ENCODE measurements at regions not wholly inside any gene's neighbourhood (a gene's known extent, or its start where the extent isn't known, plus 50 kb on each side); places are given as distances from the start of the nearest gene placed in this dataset.
"Not testable (repeated sequence)": the region's sequence is repeated elsewhere in the genome, so short reads cannot be mapped to it uniquely, and the experiment has no call there.

DNA sequence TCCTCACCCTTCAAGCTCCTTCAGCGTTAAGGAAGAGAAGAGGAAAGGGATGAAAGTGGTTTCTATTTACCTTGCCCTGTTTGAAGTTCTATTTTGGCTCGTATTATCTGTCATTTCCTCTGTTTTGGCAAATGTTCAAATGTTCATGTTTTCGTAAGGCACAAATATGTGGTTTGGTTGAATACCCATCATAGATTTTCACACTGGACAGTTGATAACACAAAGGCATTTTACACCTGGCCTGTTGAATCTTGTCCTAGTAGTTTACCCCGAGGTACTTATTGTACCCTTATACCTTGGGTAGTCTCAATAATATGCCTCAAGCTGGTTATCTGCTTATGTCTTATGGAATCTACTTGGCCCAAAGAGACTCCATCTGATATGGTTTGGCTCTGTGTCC is 706.9 kb downstream of the METTL15 start:
- no peak for DNase-seq (ENCODE audit: low spot score)

DNA sequence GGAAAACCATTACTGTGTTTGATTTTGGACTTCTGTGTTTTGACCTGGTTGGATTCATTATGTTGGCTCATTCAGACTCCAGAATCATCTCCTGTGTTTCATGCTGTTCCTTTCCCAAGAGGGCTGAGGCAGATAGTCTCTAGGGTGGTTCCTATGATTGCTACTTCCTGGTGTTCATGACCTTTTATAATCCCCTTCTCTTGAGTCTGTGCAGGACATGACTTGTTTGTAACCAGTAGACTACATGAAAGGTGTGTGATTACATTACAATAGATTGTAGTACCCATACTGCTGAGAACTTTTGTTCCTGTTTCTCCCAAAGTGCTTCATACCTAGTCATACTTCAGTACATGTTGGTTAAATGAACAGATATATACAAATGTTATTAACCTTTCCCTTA is 700.6 kb downstream of the METTL15 start:
- DNase-seq (ENCODE audit: low spot score) = no peak

DNA sequence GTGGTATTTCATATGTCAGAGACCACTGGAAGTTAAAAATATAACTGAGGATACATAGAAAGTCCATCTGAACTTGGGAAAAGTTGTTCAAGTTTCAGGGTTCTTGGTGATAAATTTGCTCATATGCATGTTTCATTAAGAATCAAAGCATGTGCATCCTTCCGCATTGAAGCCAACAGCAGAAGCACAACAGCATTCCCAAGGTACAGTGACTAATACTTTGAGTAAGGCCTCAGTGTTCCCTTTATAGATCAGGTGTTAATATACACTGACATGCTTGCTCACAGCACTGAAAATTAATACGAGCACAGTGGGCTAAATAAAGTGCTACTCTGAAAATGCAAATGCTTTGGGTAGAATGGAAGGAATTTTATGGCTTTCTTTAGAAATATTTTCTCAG is 691.1 kb downstream of the METTL15 start:
- DNase-seq (ENCODE audit: low spot score) = no peak

DNA sequence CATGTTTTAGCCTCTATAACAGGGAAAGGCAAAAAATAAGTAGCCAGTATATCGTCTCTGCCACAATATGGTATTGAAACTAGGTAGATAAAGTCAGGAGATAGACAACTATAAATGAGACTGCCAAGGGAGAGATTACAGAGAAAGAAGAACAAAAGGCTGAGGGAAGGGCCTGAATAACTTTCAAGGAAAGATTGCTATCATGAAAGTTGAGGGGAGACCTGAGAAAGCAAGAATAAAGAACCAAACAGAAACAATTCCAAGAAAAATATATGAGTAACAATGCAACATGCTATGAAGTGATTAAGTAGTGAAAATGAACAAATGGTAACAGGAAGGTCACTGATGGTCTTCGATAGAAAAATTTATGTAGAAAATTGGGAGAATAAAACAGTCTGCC is 690.1 kb downstream of the METTL15 start:
- DNase-seq (ENCODE audit: low spot score) = no peak

DNA sequence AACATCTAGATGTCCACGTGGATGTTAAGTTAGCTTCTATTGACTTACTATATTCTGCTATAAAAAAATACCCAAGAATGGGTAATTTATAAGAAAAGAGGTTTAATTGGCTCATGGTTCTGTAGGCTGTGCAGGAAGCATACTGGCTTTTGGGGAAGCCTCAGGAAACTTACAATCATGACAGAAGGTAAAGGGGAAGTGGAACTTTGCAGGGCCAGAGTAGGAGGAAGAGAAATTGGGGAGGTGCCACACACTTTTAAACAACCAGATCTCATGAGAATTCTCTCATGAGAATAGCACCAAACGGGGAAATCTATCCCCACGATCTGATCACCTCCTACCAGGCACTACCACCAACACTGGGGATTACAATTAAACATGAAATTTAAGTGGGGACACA is 689.3 kb downstream of the METTL15 start:
- DNase-seq (ENCODE audit: low spot score) = no peak

DNA sequence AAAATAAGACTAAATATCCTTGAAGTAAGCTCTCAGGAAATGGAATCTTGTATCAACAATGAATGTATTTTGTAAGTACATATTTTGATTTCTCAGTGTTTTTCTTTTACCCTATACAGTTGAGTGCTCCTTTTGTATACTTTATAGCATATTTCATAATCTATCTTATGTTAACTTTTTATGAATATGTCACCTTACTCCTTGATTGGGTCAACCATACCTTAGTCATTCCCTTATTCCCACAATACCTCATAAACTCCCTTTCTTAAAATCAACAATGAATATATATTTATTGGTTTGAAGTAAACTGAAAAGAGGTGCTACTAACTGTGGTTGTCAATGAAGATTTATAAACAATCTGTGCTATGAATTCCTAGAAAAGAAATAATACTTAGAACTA is 686.2 kb downstream of the METTL15 start:
- DNase-seq (ENCODE audit: low spot score) = no peak

DNA sequence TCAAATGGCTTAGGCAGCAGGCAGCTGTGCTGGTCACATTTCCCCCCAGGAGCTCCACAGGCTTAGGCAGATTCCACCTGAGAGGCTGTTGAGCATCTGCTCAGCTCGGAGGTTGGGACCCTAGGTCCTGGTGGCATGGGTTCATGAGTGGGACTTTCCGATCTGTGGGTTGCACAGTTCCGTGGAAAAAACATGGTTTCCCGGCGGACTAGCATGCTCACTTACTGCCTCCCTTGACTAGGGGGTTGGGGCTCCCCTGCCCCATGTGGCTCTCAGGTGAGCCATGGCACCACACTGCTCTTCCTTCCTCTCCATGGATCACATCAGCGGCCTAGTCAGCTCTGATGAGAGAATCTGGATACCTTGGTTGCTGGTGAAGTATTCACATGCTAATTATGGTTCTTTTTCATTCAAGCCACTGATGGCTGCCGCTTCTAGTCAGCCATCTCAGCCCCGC is 685.1 kb downstream of the METTL15 start:
- DNase-seq (ENCODE audit: low spot score) = no peak

DNA sequence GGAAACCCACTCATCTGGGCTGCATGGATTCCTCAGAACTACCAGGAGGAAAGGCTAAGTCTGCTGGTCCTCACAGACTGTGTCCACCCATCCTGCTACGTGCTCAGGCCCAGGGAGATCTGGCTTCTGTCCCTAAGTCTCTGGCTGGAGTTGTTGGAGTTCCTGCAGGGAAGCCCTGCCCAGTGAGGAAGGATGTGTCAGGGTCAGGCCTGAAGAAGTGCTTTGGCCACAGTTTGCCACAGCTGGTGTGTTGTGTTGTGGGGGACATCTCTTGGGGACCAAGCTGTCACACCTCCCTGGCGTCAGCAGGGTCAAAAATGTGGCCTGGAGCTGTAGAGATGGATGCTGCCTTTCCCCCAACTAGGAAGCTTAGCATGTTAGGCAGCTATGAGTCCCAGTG is 684.7 kb downstream of the METTL15 start:
- DNase-seq (ENCODE audit: low spot score) = no peak

DNA sequence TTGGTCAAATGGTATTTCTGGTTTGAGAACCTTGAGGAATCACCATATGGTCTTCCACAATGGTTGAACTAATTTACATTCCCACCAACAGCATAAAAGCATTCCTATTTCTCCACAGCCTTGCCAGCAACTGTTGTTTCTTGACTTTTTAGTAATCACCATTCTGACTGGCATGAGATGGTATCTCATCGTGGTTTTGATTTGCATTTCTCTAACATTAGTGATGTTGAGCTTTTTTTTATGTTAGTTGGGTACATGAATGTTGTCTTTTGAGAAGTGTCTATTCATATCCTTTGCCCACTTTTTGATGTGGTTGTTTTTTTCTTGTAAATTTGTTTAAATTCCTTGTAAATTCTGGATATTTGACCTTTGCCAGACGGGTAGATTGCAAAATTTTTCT is 679.7 kb downstream of the METTL15 start:
- not testable (repeated sequence) for DNase-seq (ENCODE audit: low spot score)

DNA sequence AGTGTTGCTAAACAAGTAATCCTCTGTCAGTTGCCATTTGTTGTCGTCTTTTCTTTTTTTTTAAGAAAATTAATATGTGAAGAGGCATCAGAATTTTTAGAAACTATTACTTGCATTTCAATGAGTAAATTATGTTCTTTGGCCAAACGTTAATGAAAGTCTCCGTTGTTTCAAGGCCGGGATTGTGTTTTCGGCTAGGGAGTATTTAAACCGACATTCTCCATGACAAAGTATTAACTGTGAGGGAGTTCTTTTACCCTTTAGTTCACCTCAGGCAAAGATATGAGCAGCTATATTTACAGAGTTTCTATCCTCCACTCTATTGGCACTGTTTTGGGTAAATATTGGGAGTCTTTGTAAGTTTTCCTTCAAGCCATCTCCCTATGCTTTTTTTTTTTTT is 668.9 kb downstream of the METTL15 start:
- no peak for DNase-seq (ENCODE audit: low spot score)

DNA sequence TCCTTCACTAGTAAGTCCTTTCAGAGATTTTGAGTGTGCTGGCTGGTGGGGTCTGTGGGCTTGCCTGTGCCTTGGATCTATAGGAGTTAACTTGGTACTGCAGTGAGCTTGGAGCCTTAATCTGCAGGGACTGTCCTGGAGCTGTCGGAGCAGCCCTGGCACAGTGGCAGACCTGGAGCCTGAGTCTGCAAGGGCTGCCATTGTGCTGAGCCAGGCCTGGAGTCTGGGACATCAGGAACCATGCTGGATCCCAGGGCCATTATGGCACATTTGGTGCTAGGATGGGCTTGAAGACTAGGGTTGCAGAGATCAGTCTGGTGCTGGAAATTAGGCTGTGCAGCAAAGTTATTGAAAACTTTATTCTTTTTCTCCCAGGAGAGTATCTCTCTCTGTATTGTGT is 665.4 kb downstream of the METTL15 start:
- DNase-seq (ENCODE audit: low spot score) = no peak

DNA sequence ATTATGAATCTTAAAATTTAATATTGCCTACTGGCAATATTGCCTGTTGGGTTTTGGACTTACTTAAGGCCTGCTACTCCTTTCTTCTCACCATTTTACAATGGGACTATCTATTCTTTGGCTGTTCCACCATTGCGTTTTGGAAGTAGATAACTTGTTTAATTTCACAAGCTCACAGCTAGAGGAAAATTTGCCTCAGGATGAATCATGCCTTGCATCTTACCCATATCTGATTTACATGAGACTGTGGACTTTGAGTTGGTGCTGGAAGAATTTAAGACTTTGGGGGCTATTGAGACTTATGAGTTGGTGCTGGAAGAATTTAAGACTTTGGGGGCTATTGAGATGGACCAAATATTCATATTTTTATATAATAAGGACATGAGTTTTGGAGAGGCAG is 662.6 kb downstream of the METTL15 start:
- no peak for DNase-seq (ENCODE audit: low spot score)

DNA sequence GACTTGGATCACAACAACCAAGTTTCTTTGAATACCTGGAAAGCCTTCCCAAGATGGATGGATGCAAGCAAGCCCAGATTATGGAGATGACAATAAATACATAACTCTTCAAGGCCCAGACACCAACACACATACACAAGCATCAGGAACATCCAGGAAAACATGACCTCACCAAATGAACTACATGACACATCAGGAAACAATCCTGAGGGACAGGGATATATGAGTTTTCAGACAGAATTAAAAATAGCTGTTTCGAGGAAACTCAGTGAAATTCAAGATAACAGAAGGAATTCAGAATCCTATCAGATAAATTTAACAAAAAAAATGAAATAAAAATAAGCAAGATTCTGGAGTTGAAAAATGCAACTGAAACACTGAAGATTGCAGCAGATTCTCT is 659.4 kb downstream of the METTL15 start:
- DNase-seq (ENCODE audit: low spot score) = no peak

DNA sequence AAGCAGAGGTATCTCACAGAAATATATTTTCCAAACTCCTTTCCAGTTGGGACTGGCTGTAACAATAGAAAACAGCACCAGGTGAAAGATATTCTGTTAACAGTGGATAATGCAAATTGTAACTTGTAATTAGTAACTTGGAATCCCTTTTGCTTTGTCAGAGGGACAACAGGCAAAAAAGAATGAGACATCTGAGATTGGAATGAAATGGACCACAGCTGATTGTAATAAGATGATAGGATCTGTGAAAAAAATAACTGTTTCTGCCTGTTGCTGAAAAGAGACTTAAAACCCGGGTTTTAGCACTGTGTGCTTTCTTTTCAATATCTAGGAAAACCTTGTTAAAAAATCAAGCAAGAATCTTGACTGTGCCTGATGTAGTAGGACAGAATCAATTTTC is 655.7 kb downstream of the METTL15 start:
- DNase-seq (ENCODE audit: low spot score) = no peak

DNA sequence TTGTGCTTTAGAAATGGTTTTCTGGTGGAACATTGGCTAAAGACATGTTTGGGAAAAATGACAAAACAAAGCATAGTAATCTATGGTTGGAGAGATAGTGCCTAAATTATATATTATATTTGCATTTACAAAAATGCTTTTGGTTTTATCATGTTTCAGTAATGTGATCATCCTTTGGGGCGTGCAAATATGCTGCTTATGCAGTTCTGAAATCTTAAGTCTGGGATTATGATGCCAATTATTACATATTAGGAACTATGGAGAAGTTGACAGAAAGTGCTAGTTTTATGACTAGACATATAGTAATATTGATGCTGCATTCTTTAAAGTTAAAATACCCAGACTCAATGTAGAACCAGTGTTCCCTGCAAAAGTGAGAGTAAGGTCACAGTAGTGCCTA is 655.0 kb downstream of the METTL15 start:
- DNase-seq (ENCODE audit: low spot score) = no peak

DNA sequence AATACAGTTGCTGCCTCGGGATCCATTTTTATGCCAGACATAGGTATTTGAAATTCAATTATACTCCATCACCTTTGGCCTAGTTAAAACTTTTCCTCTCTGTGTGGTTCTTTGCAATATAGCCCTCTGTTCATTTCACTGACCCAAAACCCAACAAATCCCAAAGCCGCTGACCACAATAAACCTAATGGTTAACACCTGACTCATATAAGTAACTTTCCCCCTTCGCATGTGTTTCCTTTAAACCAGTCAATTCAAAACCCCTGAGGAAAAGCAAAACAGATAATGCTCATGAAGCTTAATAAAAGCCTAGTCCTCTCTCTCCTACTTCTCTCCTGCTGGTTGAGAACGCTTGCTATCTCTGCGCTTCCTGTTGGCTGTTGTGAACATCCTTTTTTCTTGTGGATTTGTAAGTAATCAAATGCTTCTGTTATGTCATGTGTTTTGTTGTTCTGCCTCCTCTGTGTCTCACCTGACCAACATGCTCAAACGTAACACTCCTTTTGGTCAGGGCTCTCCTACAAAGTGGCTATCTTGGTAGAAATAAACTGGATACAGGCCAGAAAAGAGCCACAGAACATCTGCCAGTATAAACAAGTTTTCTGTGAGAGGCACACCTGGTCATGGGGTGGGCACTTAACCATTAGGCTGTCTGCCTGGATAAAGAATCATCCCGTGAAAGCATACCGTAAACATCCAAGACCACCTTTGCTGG is 652.6 kb downstream of the METTL15 start:
- DNase-seq (ENCODE audit: low spot score) = no peak

DNA sequence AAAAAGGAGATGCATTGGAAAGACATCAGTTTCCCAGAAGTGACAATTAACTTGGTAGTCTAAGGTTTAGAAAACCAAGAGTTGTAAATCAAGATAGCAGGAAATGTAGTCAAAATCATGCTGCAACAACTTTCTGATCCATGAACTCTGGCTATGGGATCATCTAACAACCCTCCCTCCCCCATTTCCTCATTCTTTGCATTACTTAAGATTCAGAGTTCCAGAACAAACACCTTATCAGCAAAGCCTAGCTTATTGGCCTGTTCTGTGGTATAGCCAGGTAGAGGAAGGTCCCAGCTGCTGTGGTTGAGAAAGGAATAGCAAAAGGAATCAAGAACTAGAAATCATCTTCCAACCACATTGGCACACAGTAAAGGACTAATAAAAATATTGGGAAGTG is 651.1 kb downstream of the METTL15 start:
- DNase-seq (ENCODE audit: low spot score) = no peak

DNA sequence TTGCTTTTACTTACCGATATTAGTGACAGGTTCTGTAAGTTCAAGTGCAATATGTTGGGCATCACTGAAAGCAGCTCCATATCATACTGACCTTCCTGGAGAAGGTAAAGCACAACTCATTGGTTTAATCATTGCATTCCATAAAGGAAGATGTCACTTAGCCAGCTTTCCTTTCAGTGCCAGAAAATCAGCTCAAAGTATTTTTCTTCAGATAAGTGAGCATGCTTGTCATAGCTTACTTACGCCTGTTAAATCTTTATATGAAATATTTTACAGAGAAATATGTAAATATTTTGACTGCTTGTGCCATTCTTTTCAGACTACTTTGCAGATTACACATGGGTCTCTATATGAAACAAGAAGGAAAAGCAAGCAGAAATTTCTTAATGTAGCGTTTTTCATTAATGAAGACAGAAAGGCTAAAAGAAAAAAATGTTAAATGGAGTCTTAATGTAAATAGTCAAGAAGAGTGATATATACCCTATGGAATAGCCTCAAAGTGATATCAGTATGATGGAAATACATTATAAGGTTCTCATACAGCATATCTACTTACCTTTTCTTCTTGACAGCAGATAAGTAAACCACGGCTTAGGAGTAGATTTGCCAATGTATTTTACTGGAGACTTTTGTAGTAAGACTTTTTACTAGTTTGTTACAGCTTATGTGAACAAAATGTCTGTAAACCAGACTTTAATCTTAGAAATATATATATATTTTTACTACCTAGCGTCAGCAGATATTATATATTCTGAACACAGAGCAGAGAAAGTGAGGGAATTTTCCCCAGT is 649.7 kb downstream of the METTL15 start:
- DNase-seq (ENCODE audit: low spot score) = no peak

DNA sequence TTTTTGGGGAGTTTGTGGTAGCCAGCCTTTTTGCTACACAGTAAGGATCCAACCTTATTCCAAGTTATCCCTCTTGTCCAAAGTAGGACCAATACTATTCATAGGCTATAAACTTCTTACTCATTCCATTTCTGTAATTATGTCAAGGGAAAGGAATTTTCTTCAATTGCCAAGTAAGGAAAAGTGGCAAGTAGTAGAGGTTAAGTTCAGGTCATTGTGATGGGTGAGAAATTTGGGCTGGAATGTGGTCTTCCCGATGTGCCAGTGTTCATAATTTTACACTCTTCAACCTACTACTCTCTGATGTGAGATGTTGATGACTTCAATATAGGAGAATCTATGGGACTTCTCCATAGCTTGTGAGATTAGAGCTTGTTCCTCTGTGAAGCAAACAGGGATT is 648.8 kb downstream of the METTL15 start:
- DNase-seq (ENCODE audit: low spot score) = peak; percentile 58

DNA sequence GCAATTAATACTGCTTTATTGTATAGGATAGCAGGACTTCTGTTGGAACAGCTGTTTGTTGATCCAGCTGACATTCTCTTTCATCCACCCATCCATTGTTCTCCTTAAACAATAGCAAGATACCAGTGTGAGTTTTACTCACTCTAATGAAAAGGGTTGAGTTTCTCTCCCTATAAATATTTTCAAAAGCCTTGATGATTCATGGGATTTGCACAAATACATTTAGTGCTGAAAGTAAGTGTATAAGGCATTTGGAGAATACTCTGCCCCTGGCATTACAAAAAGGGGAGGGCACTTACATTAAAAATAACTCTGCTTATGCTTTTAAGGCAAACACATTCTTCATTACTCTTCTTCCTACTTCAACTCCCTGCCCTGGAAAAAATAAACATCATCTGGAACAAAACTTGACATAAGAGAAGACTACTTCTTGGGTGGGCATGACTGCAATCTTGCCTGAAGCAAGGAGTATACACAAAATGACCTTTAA is 634.9 kb downstream of the METTL15 start:
- no peak for DNase-seq (ENCODE audit: low spot score)

DNA sequence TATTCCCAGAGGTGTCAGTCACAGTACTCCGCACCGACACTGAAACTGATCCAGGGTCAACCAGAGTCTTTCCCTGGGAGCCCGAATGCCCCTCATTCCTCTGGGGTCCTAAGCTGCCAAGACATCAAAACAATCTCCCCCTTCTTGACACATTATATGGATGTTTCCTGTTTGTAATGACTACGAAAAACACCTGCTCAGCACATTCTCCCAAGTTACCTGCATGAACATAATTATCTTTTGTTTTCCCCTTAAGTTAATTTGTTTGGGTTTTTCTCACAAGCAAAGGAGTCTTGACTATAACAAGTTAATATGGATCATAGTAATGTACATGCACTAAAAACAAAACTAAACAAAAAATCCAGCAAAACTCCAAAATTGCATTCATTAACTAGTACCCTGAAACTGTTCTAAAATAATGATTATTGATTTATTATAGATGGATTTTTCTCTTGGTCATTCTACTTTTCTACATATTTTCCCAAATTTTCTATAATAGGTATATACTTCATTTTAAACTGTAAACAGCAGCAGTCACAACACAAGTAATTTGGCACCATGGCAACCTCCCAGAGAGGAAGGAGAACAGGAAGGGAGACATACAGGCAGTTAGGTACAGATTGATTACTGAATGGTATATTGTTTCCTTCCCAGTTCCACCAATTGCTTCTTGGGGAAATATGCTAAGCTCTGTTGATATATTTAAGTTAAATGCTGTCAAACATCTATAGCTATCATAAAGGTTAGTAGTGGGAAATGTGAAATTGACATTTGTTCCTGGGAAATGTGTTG is 631.5 kb downstream of the METTL15 start:
- DNase-seq (ENCODE audit: low spot score) = no peak

DNA sequence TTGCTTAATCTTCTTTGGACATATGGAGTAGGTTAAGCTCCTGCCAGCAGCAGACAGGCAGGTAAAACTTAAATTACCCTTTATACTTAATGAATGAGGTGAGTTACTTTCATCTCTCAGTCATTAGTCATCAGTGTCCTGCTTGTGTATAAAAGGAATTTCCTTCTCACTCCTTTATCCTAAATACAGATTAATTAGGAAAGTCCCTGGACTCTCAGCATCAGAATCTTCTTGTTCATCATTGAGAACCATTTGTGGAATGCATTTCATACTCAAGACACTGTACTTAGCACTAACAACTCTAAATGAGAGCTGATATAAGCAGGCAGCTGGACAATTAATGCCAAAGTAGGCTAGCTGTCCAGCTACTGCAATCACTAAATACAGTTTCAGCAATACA is 630.4 kb downstream of the METTL15 start:
- no peak for DNase-seq (ENCODE audit: low spot score)

DNA sequence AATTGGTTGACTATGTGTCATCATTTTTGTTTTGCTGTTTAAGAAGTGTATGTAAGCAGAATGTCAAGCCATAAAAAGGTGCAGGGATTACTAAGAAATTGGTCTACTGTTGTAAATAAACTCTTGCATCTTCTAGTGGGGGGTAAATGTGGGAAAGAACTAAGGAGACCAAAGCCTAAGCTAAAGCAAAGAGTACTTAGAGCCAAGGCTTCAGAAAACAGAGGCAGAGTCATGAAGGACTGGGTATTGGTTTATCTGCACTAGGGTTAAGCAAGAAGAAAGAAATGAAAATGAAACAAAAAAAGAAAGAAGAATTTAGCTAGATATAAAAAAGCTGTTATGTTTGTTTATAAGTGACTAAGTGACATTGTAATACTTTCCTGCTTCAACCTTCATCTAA is 628.1 kb downstream of the METTL15 start:
- DNase-seq (ENCODE audit: low spot score) = no peak

Data from AG20443 (cell line).